ENCODE measurements at regions not wholly inside any gene's neighbourhood (a gene's known extent, or its start where the extent isn't known, plus 50 kb on each side); places are given as distances from the start of the nearest gene placed in this dataset.
"Not testable (repeated sequence)": the region's sequence is repeated elsewhere in the genome, so short reads cannot be mapped to it uniquely, and the experiment has no call there.

DNA sequence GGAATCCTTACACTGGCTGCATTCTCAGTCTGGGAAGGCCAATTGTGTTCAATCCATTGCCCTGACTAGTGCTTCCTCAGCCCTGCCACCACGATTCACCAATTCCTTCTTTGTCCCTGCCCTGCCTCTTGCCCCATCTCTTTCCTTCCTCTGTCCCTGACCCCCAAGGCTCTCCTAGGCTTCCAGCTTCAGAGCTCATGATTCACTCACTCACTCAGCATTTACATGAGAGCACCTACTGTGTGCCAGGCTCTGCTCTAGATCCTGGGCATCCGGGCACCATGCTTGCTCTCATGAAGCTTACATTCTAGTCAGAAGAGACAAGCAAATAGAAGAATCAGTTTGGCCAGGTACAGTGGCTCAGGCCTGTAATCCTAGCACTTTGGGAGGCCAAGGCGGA lies 489.5 kb upstream of the JARID2 start:
- no peak for DNase-seq

- no peak for DNase-seq
Measured at GRCh38 chr6:14757014-14757413, 488.9 kb upstream of the JARID2 start.

DNA sequence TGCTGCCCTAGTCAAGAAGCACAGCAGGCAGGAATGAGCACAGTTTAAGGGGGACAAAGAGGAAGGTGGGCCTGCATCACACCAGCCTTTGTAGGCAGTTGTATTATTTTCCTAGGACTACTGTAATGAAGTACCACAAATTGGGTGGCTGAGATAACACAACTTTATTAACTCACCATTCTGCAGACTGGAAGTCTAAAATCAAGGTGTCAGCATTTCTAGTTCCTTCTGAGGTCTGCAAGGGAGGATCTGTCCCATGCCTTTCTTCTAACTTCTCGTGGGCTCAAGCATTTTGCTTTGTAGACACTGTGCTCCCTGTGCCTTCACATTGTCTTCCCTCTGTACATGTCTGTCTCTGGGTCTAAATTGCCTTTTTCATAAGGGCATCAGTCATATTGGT lies 488.5 kb upstream of the JARID2 start:
- DNase-seq: no peak

GRCh38 chr6:14758421-14759081 lies 487.3 kb upstream of the JARID2 start:
- DNase-seq: no peak

DNA sequence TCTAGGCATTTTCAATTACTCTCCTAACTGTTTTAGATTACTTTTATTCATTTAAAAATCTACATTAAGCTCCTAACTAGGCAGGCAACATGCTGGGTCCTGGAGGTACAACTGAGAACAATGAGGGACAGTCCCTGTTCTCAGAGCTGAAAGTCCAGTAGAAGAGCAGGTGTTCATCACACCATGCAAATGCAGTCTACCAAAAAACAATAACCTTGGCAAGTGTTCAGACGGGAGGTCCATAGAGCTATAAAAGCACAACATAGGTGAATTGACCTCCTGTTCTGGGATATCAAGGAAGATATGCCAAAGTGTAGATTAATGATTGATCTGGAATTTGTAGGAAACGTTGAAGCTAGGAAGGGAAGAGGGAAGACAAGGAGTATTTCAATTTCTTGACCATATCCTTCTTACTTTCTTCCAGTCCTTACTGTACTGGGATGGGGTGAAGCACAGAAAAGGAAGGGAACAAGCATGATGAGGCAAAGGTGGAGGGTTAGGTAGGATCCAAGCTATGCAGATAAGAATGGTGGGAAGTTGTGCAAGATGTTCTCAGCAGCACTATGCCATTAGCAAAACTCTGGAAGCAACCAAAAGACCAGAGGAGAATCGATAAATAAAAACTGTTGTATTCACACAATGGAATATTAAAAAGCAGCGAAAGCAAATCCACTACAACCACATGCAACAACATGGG lies 485.7 kb upstream of the JARID2 start:
- no peak for DNase-seq

- no peak for DNase-seq
Measured at GRCh38 chr6:14762077-14762476, 483.8 kb upstream of the JARID2 start.

DNA sequence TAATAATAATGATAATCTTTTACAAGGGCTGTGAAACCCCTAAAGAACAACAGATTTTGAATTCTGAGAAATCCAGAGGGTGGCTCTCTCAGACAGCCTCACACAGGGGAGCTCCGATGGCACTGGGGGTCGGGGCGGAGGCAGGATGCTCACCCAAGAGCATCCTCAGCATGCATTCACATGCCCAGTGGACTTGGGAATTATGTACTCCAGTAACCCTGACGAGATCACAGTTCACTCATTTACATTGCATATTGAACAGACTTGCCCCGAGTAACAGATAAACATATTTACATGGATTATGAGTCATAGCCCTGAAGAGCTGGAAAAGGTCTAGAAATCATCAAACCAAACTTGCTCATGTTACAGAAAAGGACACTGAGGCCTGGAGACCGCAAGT lies 482.7 kb upstream of the JARID2 start:
- peak; percentile 59 for DNase-seq

DNA sequence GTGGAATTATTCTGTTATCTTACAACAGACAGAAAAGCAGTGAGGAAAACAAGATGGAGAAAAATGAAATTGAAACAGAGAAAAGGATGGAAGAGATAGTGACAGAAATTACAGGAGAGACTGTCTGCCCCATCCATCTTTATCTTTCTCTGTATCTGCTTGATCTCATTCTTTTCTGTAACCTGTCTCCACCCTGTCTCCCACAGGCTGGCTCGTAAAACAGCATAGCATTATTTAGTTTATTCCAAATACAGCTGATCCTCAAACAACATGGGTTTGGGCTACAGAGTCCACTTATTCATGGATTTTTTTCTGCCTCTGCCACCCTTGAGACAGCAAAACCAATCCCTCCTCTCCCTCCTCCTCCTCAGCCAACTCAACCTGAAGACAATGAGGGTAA lies 482.3 kb upstream of the JARID2 start:
- DNase-seq: no peak

DNA sequence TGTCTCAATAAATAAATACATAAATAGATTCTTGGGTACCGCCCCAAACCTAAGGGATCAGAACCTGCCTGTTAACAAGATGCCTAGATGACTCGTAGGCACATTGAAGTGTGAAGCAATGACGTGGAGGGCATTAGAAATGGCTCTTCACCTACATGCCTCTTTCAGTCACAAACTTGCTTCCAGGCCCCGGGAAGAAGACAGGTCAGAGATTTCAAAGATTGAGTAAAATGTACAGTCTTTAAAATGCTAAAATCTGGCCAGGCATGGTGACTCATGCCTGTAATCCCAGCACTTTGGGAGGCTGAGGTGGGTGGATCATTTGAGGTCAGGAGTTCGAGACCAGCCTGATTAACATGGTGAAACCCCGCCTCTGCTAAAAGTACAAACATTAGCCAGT lies 480.8 kb upstream of the JARID2 start:
- DNase-seq: peak; percentile 37

DNA sequence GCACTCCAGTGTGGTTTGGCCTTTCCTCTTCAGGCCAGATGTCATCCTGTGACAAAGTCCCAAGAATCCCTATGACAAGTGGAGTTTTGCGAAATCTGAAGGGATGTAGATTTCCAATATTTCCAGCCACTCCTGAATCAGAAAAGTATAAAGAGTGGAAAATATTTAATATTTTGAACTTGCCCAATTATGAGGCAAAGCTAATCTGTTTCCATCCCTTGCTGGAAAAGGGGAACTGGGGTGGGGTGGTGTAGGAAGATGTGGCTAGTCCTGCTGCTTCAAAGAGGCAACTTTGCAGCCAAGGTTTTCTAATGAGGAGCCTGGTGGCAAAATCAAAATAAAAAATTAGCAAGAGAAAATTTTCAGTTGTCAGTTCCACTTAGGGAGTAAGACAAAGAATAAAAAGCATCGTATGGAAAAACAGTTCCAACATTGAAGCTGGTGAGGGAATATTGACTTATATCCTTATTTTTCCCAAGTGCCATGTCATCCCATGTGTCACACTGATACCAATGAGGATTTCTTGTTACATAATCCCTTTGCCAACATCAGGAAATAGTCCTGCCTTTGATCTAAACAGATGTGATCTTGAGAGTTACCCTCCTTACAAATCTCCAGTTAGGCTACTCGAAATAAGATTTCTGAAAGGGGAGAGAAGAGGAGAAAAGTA lies 480.0 kb upstream of the JARID2 start:
- no peak for DNase-seq

- peak; percentile 47 for DNase-seq
Measured at GRCh38 chr6:14766391-14766994, 479.4 kb upstream of the JARID2 start.

DNA sequence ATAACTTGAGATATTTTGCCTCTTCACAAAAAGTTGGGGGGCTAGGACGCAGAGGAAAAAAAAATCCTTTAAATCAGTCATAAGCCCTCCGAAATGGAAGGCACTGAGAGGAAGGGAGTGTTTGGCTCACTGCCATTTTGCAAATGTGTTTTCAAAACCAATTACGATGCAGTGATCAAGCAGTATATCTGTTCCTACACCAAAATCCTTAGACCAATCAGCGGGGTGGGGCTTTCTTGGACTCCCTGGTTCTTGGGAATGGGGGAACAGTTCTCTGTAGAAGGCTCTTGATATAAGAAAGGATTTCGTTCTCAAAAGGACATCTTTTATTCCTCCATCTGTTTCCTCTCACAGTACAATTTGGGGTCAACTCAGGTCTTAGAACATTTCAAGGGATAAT lies 478.6 kb upstream of the JARID2 start:
- peak; percentile 29 for DNase-seq

GRCh38 chr6:14770040-14770439 lies 475.8 kb upstream of the JARID2 start:
- DNase-seq: no peak

- peak; percentile 59 for DNase-seq
Measured at GRCh38 chr6:14770572-14770971, 475.3 kb upstream of the JARID2 start.

- DNase-seq: no peak
Measured at GRCh38 chr6:14771016-14771415, 474.9 kb upstream of the JARID2 start.

DNA sequence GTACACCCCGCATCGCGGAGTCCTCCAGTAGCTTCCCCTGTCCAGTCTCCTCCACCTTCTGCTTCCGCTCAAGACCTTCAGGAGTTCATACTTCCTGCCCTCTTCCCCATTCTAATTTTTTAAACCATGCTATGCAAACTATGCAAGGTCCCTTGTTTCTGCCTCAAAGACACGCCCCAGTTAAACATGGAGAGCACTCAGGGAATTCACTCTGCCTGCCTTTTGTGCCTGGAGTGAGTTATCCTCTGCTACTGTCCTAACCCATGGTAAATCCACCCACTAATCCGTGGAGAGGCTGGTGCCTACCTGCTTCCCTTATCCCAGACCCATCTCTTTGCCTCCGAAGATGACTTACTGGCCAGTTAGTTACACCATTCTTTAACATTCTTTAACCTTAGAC lies 473.7 kb upstream of the JARID2 start:
- DNase-seq: no peak

GRCh38 chr6:14775528-14775927 lies 470.3 kb upstream of the JARID2 start:
- DNase-seq: no peak

GRCh38 chr6:14776307-14776706 lies 469.6 kb upstream of the JARID2 start:
- DNase-seq: no peak

DNA sequence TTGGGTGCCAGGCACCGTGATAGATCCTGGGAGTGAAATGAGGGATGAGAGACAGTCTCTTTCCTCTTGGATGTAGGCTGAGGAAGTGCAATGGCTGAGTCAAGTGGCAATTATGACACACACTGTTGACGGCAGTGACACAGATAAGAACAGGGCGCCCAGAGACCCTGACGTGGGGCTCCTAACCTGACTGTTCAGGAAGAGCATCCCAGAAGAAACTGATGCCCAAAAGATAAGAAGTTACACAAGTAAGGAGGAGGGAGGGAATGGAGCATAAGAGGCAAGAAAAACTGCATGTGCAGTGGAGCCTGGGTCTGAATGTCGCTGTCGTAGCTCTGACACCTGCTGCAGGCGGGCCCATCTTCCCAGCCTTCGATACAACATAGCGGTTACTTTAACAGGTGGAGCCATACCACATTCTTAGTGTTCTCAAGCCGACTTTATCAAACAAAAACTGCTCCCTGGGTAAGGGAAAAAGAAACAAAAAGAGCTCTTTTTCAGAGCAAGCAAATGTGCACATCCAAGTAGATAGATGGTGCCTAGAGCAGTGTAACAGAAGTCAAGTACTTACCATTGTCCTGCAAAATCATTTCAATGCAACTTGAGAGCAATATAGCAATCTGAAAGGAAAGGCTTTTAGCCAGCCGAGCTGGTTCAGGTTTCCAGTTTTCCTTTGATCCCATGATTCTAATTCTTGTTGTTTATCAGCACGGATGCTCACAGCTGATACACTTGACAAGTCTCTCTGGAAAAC lies 463.9 kb upstream of the JARID2 start:
- no peak for DNase-seq

DNA sequence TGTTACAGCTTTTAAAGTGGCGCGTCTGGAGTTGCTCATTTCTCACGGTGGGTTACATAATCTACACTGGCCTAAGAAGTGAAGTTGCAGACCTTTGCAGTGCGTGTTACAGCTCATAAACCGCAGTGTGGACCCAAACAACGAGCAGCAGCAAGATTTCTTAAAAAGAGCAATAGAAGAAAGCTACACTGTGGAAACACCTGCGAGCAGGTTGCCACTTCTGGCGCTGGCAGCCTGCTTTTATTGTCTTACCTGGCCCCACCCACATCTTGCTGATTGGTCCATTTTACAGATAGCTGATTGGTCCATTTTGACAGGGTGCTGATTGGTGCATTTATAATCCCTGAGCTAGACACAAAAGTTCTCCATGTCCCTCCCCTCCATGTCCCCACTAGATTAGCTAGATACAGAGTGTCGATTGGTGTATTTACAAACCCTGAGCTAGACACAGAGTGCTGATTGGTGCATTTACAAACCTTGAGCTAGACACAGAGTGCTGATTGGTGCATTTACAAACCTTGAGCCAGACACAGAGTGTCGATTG lies 462.9 kb upstream of the JARID2 start:
- DNase-seq: not testable (repeated sequence)

GRCh38 chr6:14783594-14783993 lies 462.3 kb upstream of the JARID2 start:
- DNase-seq: no peak

DNA sequence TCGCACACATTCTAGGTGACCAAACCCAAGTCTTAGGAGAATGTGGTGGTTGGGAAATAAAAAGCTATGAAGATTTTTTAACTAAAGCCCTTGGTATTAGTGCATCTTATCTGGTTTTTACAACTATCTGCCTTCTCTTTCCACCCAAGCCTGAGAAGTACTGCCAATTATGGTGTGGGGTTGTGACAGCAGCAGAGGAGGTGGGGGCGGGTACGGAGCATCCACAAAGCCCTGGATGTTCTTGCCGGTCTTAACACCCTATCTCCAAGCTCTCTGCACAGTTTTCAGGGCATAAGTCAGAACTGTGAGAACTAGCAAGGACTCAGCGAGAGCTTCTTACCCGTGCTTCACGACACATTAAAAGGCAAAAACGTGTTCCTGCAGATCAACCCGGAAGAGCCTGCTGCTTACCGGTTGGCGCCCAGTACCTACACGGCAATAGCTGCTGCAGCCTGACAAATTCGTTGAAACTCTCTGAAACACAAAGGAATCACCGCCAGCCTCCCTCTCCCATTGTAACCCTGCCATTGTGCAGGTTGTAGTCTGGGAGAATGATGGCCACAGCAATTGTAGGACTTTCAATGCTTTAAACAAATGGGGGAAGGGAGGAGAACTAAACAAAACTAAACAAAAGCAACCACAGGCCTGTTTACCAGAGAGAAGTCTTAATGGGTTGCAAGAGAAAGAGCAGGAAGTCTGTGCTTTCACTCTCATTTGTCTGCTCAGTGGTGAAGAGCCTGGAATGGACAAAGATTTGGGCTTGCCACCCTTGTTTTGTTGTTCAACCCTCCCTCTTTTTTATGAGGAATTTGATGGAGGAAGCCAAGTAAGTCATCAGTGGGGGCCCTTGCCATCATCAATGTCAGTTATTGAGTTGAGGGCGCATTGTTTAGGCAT lies 461.0 kb upstream of the JARID2 start:
- no peak for DNase-seq

Measured in fibroblast of skin of right quadriceps (primary cell).